Endothelial cell of umbilical vein (primary cell): ENCODE measurements at regions not wholly inside any gene's neighbourhood (a gene's known extent, or its start where the extent isn't known, plus 50 kb on each side); places are given as distances from the start of the nearest gene placed in this dataset.

Source experiments
- BruUV-seq: library from RNA; stranded (reverse); fragments of 400-500 nt; replicated peaks from 2 replicates; lab custom pipeline; 2021; lab: Mats Ljungman, UMichigan
- CTCF ChIA-PET: fragments of 300-600, 350-600 bp; sonication (Branson Sonifier 250); formaldehyde crosslinking; loops from one replicate; lab custom pipeline; 2021; ENCODE audit warnings: antibody characterized with exemption, inconsistent platforms; lab: Charles Lee
- POLR2A ChIA-PET: fragments of 300-600, 350-600 bp; sonication (Branson Sonifier 250); formaldehyde crosslinking; loops from one replicate; lab custom pipeline; 2021; ENCODE audit warnings: antibody characterized with exemption, inconsistent platforms; lab: Charles Lee
- DNase-seq: peaks from one replicate; pipeline ENCODE4 v3.0.0-alpha.2; 2011; ENCODE audit warnings: low read depth, low spot score
- FAIRE-seq: peaks from 2 replicates; lab custom pipeline; 2011; peaks lifted over from hg19 to GRCh38; lab: Jason Lieb, UNC
- H2AFZ ChIP-seq: 2 replicates; pipeline ENCODE4 v1.6.0; 2012; ENCODE audit warnings: low read depth, low read length, control low read depth, inconsistent platforms
- H3K27ac ChIP-seq: 2 replicates; pipeline ENCODE4 v1.5.1; 2011; ENCODE audit warnings: low read depth, mild to moderate bottlenecking, control low read depth, low read length, moderate library complexity; ENCODE audit not compliant: insufficient read depth
- H3K27me3 ChIP-seq, 2 experiments: 2 replicates each; pipeline versions ENCODE4 v1.6.0 to v1.6.1; 2011; ENCODE audit warnings: low read length in 2 of 2, mixed read lengths in 1 of 2; ENCODE audit not compliant: control insufficient read depth in 2 of 2, insufficient read depth in 2 of 2
- H3K36me3 ChIP-seq, 2 experiments: 2 replicates in 1 of 2; 3 replicates in 1 of 2; pipeline ENCODE4 v1.5.1; 2011; ENCODE audit warnings: low read length in 2 of 2, mild to moderate bottlenecking in 1 of 2, moderate library complexity in 1 of 2; ENCODE audit not compliant: control insufficient read depth in 2 of 2, insufficient read depth in 2 of 2; ENCODE audit errors: extremely low read depth in 1 of 2
- H3K4me1 ChIP-seq: 3 replicates; pipeline ENCODE4 v1.5.1; 2011; ENCODE audit warnings: mild to moderate bottlenecking, low read length; ENCODE audit not compliant: control insufficient read depth, insufficient read depth; ENCODE audit errors: extremely low read depth
- H3K4me2 ChIP-seq: 2 replicates; pipeline ENCODE4 v1.6.1; 2011; ENCODE audit warnings: low read length, control low read depth, mixed read lengths; ENCODE audit not compliant: insufficient read depth
- H3K4me3 ChIP-seq, 3 experiments: fragments of 200-600 bp in 1 of 3; sonication (generic), shearing (Covaris generic) in 1 of 3; replicated peaks in 1 of 3; 2 replicates each; pipeline ENCODE4 v1.5.1; 2011 to 2016; ENCODE audit warnings: control low read depth in 3 of 3, low read length in 3 of 3, mild to moderate bottlenecking in 2 of 3, inconsistent platforms in 1 of 3, low read depth in 1 of 3, moderate library complexity in 1 of 3; ENCODE audit not compliant: insufficient read depth in 1 of 3
- H3K79me2 ChIP-seq: 2 replicates; pipeline ENCODE4 v1.6.0; 2012; ENCODE audit warnings: low read length, inconsistent platforms; ENCODE audit not compliant: control insufficient read depth, insufficient read depth
- H3K9ac ChIP-seq: replicated peaks from 2 replicates; pipeline ENCODE3; 2011; ENCODE audit warnings: low read length, control low read depth; ENCODE audit not compliant: insufficient read depth; ENCODE audit errors: extremely low read depth
- H3K9me1 ChIP-seq: replicated peaks from 3 replicates; pipeline ENCODE4 v1.6.0; 2011; ENCODE audit warnings: mild to moderate bottlenecking, low read length; ENCODE audit not compliant: control insufficient read depth, insufficient read depth; ENCODE audit errors: extremely low read depth
- H3K9me3 ChIP-seq: replicated peaks from 2 replicates; pipeline ENCODE4 v1.5.1; 2012; ENCODE audit warnings: low read length, inconsistent platforms; ENCODE audit not compliant: control insufficient read depth, insufficient read depth
- H4K20me1 ChIP-seq: replicated peaks from 2 replicates; pipeline ENCODE3; 2011; ENCODE audit warnings: mild to moderate bottlenecking, low read length; ENCODE audit not compliant: control insufficient read depth, insufficient read depth; ENCODE audit errors: extremely low read depth
- CTCF ChIP-seq, 2 donors: IDR thresholded peaks; 1 replicate in 1 of 2; 2 replicates in 1 of 2; pipeline ENCODE4 v1.5.1; 2011; ENCODE audit warnings: low read length in 2 of 2, mild to moderate bottlenecking in 2 of 2, moderate library complexity in 2 of 2, control low read depth in 1 of 2, inconsistent platforms in 1 of 2, low read depth in 1 of 2; ENCODE audit not compliant: insufficient read depth in 1 of 2; ENCODE audit errors: extremely low read depth in 1 of 2
- EZH2 ChIP-seq: IDR thresholded peaks from 2 replicates; pipeline ENCODE4 v1.6.1; 2012; ENCODE audit warnings: borderline replicate concordance, low read depth, mild to moderate bottlenecking, moderate library complexity, low read length, inconsistent platforms; ENCODE audit not compliant: severe bottlenecking
- FOS ChIP-seq: IDR thresholded peaks from 2 replicates; pipeline ENCODE4 v1.6.1; 2011; ENCODE audit warnings: mild to moderate bottlenecking, low read length, moderate library complexity, borderline replicate concordance; ENCODE audit not compliant: insufficient read depth
- GATA2 ChIP-seq: IDR thresholded peaks from 2 replicates; pipeline ENCODE4 v1.7.0; 2011; ENCODE audit warnings: low read depth, mild to moderate bottlenecking, moderate library complexity, mixed read lengths, low read length; ENCODE audit not compliant: insufficient read length, insufficient read depth
- JUN ChIP-seq: IDR thresholded peaks from 2 replicates; pipeline ENCODE4 v1.6.1; 2011; ENCODE audit warnings: borderline replicate concordance, low read depth; ENCODE audit not compliant: insufficient read length, insufficient read depth
- MAX ChIP-seq: IDR thresholded peaks from 2 replicates; pipeline ENCODE4 v1.6.1; 2011; ENCODE audit not compliant: insufficient read depth, insufficient read length
- MYC ChIP-seq: IDR thresholded peaks from one replicate; pipeline ENCODE4 v1.6.1; 2011; ENCODE audit warnings: mild to moderate bottlenecking, low read depth, low read length
- POLR2A ChIP-seq: IDR thresholded peaks from 2 replicates; pipeline ENCODE4 v1.6.1; 2012; ENCODE audit warnings: low read depth, mild to moderate bottlenecking, control low read depth, low read length
- POLR2AphosphoS5 ChIP-seq: IDR thresholded peaks from 2 replicates; pipeline ENCODE4 v1.6.1; 2012; ENCODE audit warnings: low read depth, mild to moderate bottlenecking, control low read depth, low read length, moderate library complexity; ENCODE audit not compliant: insufficient read depth
- dilution Hi-C: fragments of 300-500 bp; cut with MboI; formaldehyde crosslinking; loops from one replicate; pipeline ENCODE4 v1.15.0; 2019; ENCODE audit warnings: low sequenced_read_pairs; ENCODE audit not compliant: extremely low pct_ligation_motif_present
- intact Hi-C: fragments of 100-400 bp; cut with micrococcal nuclease; formaldehyde crosslinking; loops from one replicate; pipeline ENCODE4 v1.10.0; 2022

GRCh38 chr2:83388804-83389203, 1070.3 kb downstream of the SUCLG1 start:
- H3K79me2 ChIP-seq = no peaks in the 10 kb centered on the region
- POLR2A ChIA-PET = no interaction called here
- dilution Hi-C loops (no loop called here), intact Hi-C loops (no loop called here)
- no peak overlapping the region for H3K27ac ChIP-seq
- TF ChIP-seq MAX = no peak
- no peak for TF ChIP-seq POLR2A
- no peak for TF ChIP-seq FOS
- no peak for TF ChIP-seq MYC
- no peak for TF ChIP-seq EZH2
- no peak for TF ChIP-seq POLR2AphosphoS5
- no peak for TF ChIP-seq CTCF (IDR thresholded peaks at IDR 0.05; ENCODE audit: extremely low read depth in 1 of 2, insufficient read depth in 1 of 2, low read depth in 1 of 2, low read length in 2 of 2)
- no peak for TF ChIP-seq JUN
- TF ChIP-seq GATA2 = no peak
- DNase-seq = no peak
- H3K9me1 ChIP-seq = no peaks in the 10 kb centered on the region
- H4K20me1 ChIP-seq = no peaks in the 10 kb centered on the region
- no peaks in the 10 kb centered on the region for H3K9me3 ChIP-seq
- no peak overlapping the region for H2AFZ ChIP-seq
- CTCF ChIA-PET = interaction anchor here (1.4 kb wide), 1 partner anchor 19 kb away, joined by 4 read pairs; no protein-coding TSS in a partner anchor
- H3K9ac ChIP-seq = no peak overlapping the region
- H3K4me2 ChIP-seq = no peak overlapping the region
- FAIRE-seq = no peak
- H3K36me3 ChIP-seq = no peaks in the 10 kb centered on the region
- no peaks in the 10 kb centered on the region for H3K27me3 ChIP-seq
- no peaks in the 10 kb centered on the region for H3K4me1 ChIP-seq
- H3K4me3 ChIP-seq = no peak overlapping the region
- BruUV-seq = no TSS peak
